ENCODE measurements at regions not wholly inside any gene's neighbourhood (a gene's known extent, or its start where the extent isn't known, plus 50 kb on each side); places are given as distances from the start of the nearest gene placed in this dataset.
"Not testable (repeated sequence)": the region's sequence is repeated elsewhere in the genome, so short reads cannot be mapped to it uniquely, and the experiment has no call there.

DNA sequence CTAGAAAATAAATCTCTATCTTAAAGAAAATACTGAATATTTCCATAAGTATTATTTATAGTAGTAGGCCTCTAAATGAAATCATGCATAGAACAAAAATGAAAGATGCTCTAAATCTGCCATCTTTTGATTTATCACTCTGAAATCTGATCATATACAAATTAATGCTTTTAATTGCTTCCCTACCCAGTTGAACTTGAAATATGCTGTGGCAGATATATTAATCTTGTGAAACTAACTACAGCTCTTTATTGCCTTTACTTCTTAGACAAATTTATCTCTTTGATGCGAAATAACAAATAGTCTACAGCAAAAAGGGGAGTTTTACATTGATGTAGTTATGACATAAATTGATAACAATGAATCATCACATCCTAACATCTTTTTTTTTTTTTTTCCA, 510.7 kb upstream of the SLITRK6 start:
- Mint-ChIP-seq H3K36me3 (no peaks in the 10 kb centered on the region), H3K27me3 (ENCODE audit: low read depth) (peaks cover 1% of the 10 kb centered on the region), H3K4me1 (peaks cover 6% of the 10 kb centered on the region), H3K9me3 (no peaks in the 10 kb centered on the region), H3K4me3 (no peak overlapping the region), H3K27ac (no peak overlapping the region)
- TF ChIP-seq, protein P1, sequence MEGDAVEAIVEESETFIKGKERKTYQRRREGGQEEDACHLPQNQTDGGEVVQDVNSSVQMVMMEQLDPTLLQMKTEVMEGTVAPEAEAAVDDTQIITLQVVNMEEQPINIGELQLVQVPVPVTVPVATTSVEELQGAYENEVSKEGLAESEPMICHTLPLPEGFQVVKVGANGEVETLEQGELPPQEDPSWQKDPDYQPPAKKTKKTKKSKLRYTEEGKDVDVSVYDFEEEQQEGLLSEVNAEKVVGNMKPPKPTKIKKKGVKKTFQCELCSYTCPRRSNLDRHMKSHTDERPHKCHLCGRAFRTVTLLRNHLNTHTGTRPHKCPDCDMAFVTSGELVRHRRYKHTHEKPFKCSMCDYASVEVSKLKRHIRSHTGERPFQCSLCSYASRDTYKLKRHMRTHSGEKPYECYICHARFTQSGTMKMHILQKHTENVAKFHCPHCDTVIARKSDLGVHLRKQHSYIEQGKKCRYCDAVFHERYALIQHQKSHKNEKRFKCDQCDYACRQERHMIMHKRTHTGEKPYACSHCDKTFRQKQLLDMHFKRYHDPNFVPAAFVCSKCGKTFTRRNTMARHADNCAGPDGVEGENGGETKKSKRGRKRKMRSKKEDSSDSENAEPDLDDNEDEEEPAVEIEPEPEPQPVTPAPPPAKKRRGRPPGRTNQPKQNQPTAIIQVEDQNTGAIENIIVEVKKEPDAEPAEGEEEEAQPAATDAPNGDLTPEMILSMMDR (IDR thresholded peaks at IDR 0.05; ENCODE audit: unreplicated experiment), result no peak
- DNase-seq (ENCODE audit: low spot score in 2 of 2, unreplicated experiment in 2 of 2), result no peak

DNA sequence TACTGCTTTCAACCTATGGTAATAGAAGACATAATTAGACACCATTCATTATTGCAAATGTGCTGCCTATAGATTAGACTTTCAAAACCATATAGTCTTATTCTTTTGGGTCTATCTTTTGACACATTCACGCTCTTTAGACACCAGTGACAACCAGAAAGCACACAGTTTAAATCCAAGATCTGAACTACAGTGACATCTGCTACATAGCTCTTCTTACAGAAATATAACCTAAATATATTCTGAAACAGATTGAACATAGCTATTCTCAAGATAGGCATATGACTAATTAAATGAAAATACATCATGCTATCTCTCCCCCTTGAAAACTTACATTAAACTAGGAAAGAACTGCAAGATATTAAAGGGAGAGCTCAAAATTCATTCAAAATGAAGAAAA, 514.2 kb upstream of the SLITRK6 start:
- Mint-ChIP-seq H3K4me3 (no peak overlapping the region), H3K4me1 (peaks cover 8% of the 10 kb centered on the region), H3K9me3 (no peaks in the 10 kb centered on the region), H3K27ac (no peak overlapping the region), H3K36me3 (no peaks in the 10 kb centered on the region), H3K27me3 (ENCODE audit: low read depth) (peaks cover 1% of the 10 kb centered on the region)
- TF ChIP-seq, protein P1 (IDR thresholded peaks at IDR 0.05; ENCODE audit: unreplicated experiment), result no peak
- DNase-seq (ENCODE audit: low spot score in 2 of 2, unreplicated experiment in 2 of 2), result no peak

DNA sequence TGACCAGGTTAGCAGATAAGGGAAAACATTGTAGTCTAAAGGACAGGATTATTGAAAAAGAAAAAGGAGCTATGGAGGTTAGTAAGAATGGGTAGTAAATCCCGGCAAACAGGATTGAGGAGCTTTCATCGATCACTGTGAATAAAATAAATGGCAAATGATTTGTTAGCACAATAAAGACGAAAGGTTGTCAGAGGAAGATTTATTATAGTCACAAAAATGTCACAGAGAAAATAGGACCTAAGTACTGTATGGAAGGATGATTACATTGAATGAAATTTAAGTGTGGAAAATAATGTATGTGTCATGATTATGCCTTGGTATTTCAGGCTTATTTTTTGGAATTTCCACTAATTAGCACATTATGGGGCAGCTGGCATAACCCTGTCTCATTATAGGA, 519.2 kb upstream of the SLITRK6 start:
- Mint-ChIP-seq H3K27me3 (ENCODE audit: low read depth) (no peaks in the 10 kb centered on the region), H3K9me3 (peaks cover 4% of the 10 kb centered on the region), H3K4me3 (no peak overlapping the region), H3K27ac (no peak overlapping the region), H3K36me3 (no peaks in the 10 kb centered on the region), H3K4me1 (peaks cover 2% of the 10 kb centered on the region)
- TF ChIP-seq, protein P1 (IDR thresholded peaks at IDR 0.05; ENCODE audit: unreplicated experiment), result no peak
- no peak for DNase-seq (ENCODE audit: low spot score in 2 of 2, unreplicated experiment in 2 of 2)

DNA sequence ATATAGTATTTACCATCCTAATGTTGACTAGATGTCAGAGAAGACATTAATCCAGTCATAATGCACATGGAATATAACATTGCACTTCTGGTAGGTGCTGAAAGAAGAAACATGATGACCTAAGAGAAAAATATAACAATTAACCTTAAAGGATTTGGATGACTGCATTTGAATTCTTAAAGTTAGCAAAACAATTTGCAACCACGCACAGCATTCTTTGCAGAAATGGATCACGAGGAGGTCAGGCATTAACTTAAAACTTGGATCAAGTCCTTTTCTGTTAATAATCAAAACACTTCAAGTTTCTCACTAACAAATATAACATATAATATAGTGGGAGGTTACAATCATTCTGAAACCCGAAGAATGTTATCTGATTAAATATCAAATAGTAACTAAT, 525.0 kb upstream of the SLITRK6 start:
- Mint-ChIP-seq H3K36me3 (no peaks in the 10 kb centered on the region), H3K4me3 (no peak overlapping the region), H3K9me3 (peaks cover 15% of the 10 kb centered on the region), H3K4me1 (no peaks in the 10 kb centered on the region), H3K27me3 (ENCODE audit: low read depth) (no peaks in the 10 kb centered on the region), H3K27ac (no peak overlapping the region)
- no peak for DNase-seq (ENCODE audit: low spot score in 2 of 2, unreplicated experiment in 2 of 2)
- TF ChIP-seq, protein P1 (IDR thresholded peaks at IDR 0.05; ENCODE audit: unreplicated experiment), result no peak

DNA sequence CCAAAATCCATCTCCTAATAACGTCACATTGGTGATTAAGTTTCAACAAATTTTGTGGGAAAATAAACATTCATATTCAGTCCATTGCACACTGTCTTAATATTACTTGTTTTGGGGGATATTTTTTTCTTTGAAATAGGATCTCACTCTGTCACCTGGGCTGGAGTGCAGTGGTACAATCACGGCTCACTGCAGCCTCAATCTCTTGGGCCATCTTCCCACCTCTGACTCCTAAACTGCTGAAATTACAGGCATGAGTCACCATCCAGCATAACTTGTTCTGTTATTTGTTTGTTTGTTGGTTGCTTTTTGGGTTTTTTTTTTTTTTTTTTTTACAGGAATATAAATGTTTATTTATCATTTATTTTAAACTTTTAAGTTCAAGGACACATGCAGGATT, 556.1 kb upstream of the SLITRK6 start:
- no peak for DNase-seq (ENCODE audit: low spot score in 2 of 2, unreplicated experiment in 2 of 2)
- TF ChIP-seq, protein P1 (IDR thresholded peaks at IDR 0.05; ENCODE audit: unreplicated experiment), result no peak
- H3K27ac Mint-ChIP-seq, result no peak overlapping the region
- H3K36me3 Mint-ChIP-seq, result no peaks in the 10 kb centered on the region
- H3K27me3 Mint-ChIP-seq (ENCODE audit: low read depth), result no peaks in the 10 kb centered on the region
- H3K9me3 Mint-ChIP-seq, result no peaks in the 10 kb centered on the region
- H3K4me1 Mint-ChIP-seq, result no peaks in the 10 kb centered on the region
- no peak overlapping the region for H3K4me3 Mint-ChIP-seq

DNA sequence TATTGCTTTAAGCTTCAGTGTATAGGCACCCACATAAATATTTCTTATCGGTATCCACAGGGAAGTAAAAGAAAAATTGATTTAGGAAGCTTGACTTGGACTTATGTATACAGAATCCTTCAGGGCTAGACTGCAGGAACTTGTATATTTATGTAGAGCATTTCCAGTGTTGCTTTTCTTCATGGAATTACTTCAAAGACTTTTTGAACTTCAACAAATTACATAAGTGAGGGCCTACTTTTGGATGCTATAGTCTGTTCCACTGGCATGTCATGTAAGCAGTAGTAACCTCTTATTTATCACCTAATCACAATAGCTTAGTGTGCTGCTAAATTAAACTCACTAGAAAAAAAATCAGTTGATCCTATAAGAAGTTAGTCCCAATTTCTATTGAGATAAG, 557.9 kb upstream of the SLITRK6 start:
- no peak overlapping the region for H3K27ac Mint-ChIP-seq
- no peaks in the 10 kb centered on the region for H3K9me3 Mint-ChIP-seq
- TF ChIP-seq, protein P1 (IDR thresholded peaks at IDR 0.05; ENCODE audit: unreplicated experiment), result no peak
- H3K27me3 Mint-ChIP-seq (ENCODE audit: low read depth), result no peaks in the 10 kb centered on the region
- no peak overlapping the region for H3K4me3 Mint-ChIP-seq
- DNase-seq (ENCODE audit: low spot score in 2 of 2, unreplicated experiment in 2 of 2), result no peak
- H3K36me3 Mint-ChIP-seq, result no peaks in the 10 kb centered on the region
- H3K4me1 Mint-ChIP-seq, result no peaks in the 10 kb centered on the region

DNA sequence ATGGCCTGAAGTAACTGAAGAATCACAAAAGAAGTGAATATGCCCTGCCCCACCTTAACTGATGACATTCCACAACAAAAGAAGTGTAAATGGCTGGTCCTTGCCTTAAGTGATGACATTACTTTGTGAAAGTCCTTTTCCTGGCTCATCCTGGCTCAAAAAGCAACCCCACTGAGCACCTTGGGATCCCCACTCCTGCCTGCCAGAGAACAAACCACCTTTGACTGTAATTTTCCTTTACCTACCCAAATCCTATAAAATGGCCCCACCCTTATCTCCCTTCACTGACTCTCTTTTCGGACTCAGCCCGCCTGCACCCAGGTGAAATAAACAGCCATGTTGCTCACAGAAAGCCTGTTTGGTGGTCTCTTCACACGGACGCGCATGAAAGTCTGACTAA, 564.5 kb upstream of the SLITRK6 start:
- H3K36me3 Mint-ChIP-seq; H3K4me1 Mint-ChIP-seq; DNase-seq (ENCODE audit: low spot score in 2 of 2, unreplicated experiment in 2 of 2); H3K27ac Mint-ChIP-seq; H3K9me3 Mint-ChIP-seq; H3K4me3 Mint-ChIP-seq; H3K27me3 Mint-ChIP-seq (ENCODE audit: low read depth): not testable (repeated sequence)

Measured in mesothelial cell of epicardium (in vitro differentiated cells).